Activated T-cell treated with anti-CD3 and anti-CD28 coated beads, Interleukin-2, amount 50 U/mL, for 72 hours (primary cell): ENCODE measurements at regions not wholly inside any gene's neighbourhood (a gene's known extent, or its start where the extent isn't known, plus 50 kb on each side); places are given as distances from the start of the nearest gene placed in this dataset.
"Not testable (repeated sequence)": the region's sequence is repeated elsewhere in the genome, so short reads cannot be mapped to it uniquely, and the experiment has no call there.

Source experiments
- ATAC-seq, 2 donors: fragments of 150-1000 bp; cut with Tn5 transposase; replicated peaks in 1 of 2; 2 replicates each; pipeline ENCODE4 v1.10.0; 2021; ENCODE audit warnings: moderate library complexity in 2 of 2, mild to moderate bottlenecking in 1 of 2
- DNase-seq, 2 donors: peaks; one replicate each; pipeline ENCODE4 v3.0.0; 2021 to 2022; ENCODE audit warnings: mixed read lengths in 1 of 2
- H3K27ac Mint-ChIP-seq: one replicate; pipeline ENCODE4 v1.8.0; 2022; ENCODE audit warnings: mild to moderate bottlenecking, moderate library complexity, mixed read lengths
- H3K27me3 Mint-ChIP-seq: one replicate; pipeline ENCODE4 v1.8.0; 2022; ENCODE audit warnings: low read depth, mixed read lengths
- H3K36me3 Mint-ChIP-seq, 2 donors: one replicate each; pipeline ENCODE4 v1.8.0; 2022; ENCODE audit warnings: mixed read lengths in 2 of 2, mild to moderate bottlenecking in 1 of 2; ENCODE audit not compliant: insufficient read depth in 2 of 2
- H3K4me1 Mint-ChIP-seq: one replicate; pipeline ENCODE4 v1.8.0; 2022; ENCODE audit warnings: low read depth, mixed read lengths
- H3K4me3 Mint-ChIP-seq, 2 donors: one replicate each; pipeline ENCODE4 v1.8.0; 2022; ENCODE audit warnings: mild to moderate bottlenecking in 2 of 2, mixed read lengths in 2 of 2, moderate library complexity in 2 of 2
- H3K9me3 Mint-ChIP-seq, 2 donors: one replicate each; pipeline ENCODE4 v1.8.0; 2022; ENCODE audit warnings: mixed read lengths in 2 of 2

- no peaks in the 10 kb centered on the region for H3K27me3 Mint-ChIP-seq
- no peak for DNase-seq
- H3K36me3 Mint-ChIP-seq: no peaks in the 10 kb centered on the region
- H3K9me3 Mint-ChIP-seq: peaks cover 6 to 13% of the 10 kb centered on the region in 2 donors
- H3K4me1 Mint-ChIP-seq: no peaks in the 10 kb centered on the region
- no peak overlapping the region for H3K27ac Mint-ChIP-seq
- no peak for ATAC-seq
- no peak overlapping the region for H3K4me3 Mint-ChIP-seq
Measured at GRCh38 chr4:66034671-66035070, 364.4 kb upstream of the EPHA5 start.

- Mint-ChIP-seq H3K27me3 (no peaks in the 10 kb centered on the region), H3K4me3 (no peak overlapping the region), H3K9me3 (peaks cover 6 to 13% of the 10 kb centered on the region in 2 donors), H3K27ac (no peak overlapping the region), H3K36me3 (no peaks in the 10 kb centered on the region), H3K4me1 (no peaks in the 10 kb centered on the region)
- no peak for DNase-seq
- no peak for ATAC-seq
Measured at GRCh38 chr4:66034262-66034661, 364.0 kb upstream of the EPHA5 start.

GRCh38 chr4:66032571-66032970, 362.3 kb upstream of the EPHA5 start:
- no peaks in the 10 kb centered on the region for H3K36me3 Mint-ChIP-seq
- H3K9me3 Mint-ChIP-seq: peaks cover 7 to 15% of the 10 kb centered on the region in 2 donors
- H3K4me3 Mint-ChIP-seq: no peak overlapping the region
- H3K27me3 Mint-ChIP-seq: no peaks in the 10 kb centered on the region
- no peak for DNase-seq
- no peak overlapping the region for H3K27ac Mint-ChIP-seq
- H3K4me1 Mint-ChIP-seq: no peaks in the 10 kb centered on the region
- no peak for ATAC-seq

GRCh38 chr4:66028668-66029067, 358.4 kb upstream of the EPHA5 start:
- Mint-ChIP-seq H3K4me3 (no peak overlapping the region), H3K9me3 (peaks cover 9 to 23% of the 10 kb centered on the region in 2 donors), H3K27ac (no peak overlapping the region), H3K36me3 (peaks cover 0 to 2% of the 10 kb centered on the region in 2 donors), H3K27me3 (no peaks in the 10 kb centered on the region), H3K4me1 (no peaks in the 10 kb centered on the region)
- DNase-seq (no peak), ATAC-seq (no peak)

- Mint-ChIP-seq H3K9me3 (peaks cover 13 to 21% of the 10 kb centered on the region in 2 donors), H3K27me3 (no peaks in the 10 kb centered on the region), H3K27ac (no peak overlapping the region), H3K36me3 (peaks cover 0 to 2% of the 10 kb centered on the region in 2 donors), H3K4me3 (no peak overlapping the region), H3K4me1 (no peaks in the 10 kb centered on the region)
- DNase-seq (no peak), ATAC-seq (no peak)
Measured at GRCh38 chr4:66023061-66023460, 352.8 kb upstream of the EPHA5 start.

GRCh38 chr4:66017671-66018070, 347.4 kb upstream of the EPHA5 start:
- DNase-seq: no peak
- H3K27ac Mint-ChIP-seq: no peak overlapping the region
- no peaks in the 10 kb centered on the region for H3K4me1 Mint-ChIP-seq
- no peak for ATAC-seq
- H3K4me3 Mint-ChIP-seq: no peak overlapping the region
- no peaks in the 10 kb centered on the region for H3K27me3 Mint-ChIP-seq
- peaks cover 1 to 3% of the 10 kb centered on the region in 2 donors for H3K36me3 Mint-ChIP-seq
- peaks cover 20 to 21% of the 10 kb centered on the region in 2 donors for H3K9me3 Mint-ChIP-seq

GRCh38 chr4:66016240-66016639, 346.0 kb upstream of the EPHA5 start:
- Mint-ChIP-seq H3K9me3 (peaks cover 25% of the 10 kb centered on the region in 2 donors), H3K4me1 (no peaks in the 10 kb centered on the region)

GRCh38 chr4:66014146-66014765, 344.0 kb upstream of the EPHA5 start:
- no peak for ATAC-seq
- Mint-ChIP-seq H3K4me3 (no peak overlapping the region), H3K27me3 (no peaks in the 10 kb centered on the region), H3K27ac (no peak overlapping the region), H3K9me3 (peaks cover 21 to 29% of the 10 kb centered on the region in 2 donors), H3K36me3 (peaks cover 6 to 8% of the 10 kb centered on the region in 2 donors), H3K4me1 (no peaks in the 10 kb centered on the region)
- no peak for DNase-seq

More at GRCh38 chr4:66016240-66016639, 346.0 kb upstream of the EPHA5 start:
- no peak overlapping the region for H3K4me3 Mint-ChIP-seq
- no peaks in the 10 kb centered on the region for H3K27me3 Mint-ChIP-seq
- DNase-seq (no peak), ATAC-seq (no peak)
- H3K36me3 Mint-ChIP-seq: peaks cover 5 to 6% of the 10 kb centered on the region in 2 donors
- no peak overlapping the region for H3K27ac Mint-ChIP-seq

GRCh38 chr4:66000510-66001117, 330.3 kb upstream of the EPHA5 start:
- Mint-ChIP-seq H3K27me3 (no peaks in the 10 kb centered on the region), H3K9me3 (peaks cover 9 to 10% of the 10 kb centered on the region in 2 donors), H3K27ac (no peak overlapping the region), H3K36me3 (peaks cover 0 to 2% of the 10 kb centered on the region in 2 donors), H3K4me1 (no peaks in the 10 kb centered on the region), H3K4me3 (no peak overlapping the region)
- ATAC-seq (no peak), DNase-seq (no peak)

- H3K4me1 Mint-ChIP-seq: no peaks in the 10 kb centered on the region
- ATAC-seq (no peak), DNase-seq (no peak)
- no peak overlapping the region for H3K4me3 Mint-ChIP-seq
- H3K9me3 Mint-ChIP-seq: peaks cover 7 to 10% of the 10 kb centered on the region in 2 donors
- H3K36me3 Mint-ChIP-seq: peaks cover 0 to 2% of the 10 kb centered on the region in 2 donors
- H3K27me3 Mint-ChIP-seq: no peaks in the 10 kb centered on the region
- H3K27ac Mint-ChIP-seq: no peak overlapping the region
Measured at GRCh38 chr4:65999518-65999871, 329.2 kb upstream of the EPHA5 start.

- not testable (repeated sequence) for H3K9me3 Mint-ChIP-seq, H3K4me1 Mint-ChIP-seq, H3K27ac Mint-ChIP-seq, H3K4me3 Mint-ChIP-seq, ATAC-seq, DNase-seq, H3K36me3 Mint-ChIP-seq, H3K27me3 Mint-ChIP-seq
Measured at GRCh38 chr4:65998807-65999517, 328.7 kb upstream of the EPHA5 start.

- H3K27ac Mint-ChIP-seq: no peak overlapping the region
- ATAC-seq: no peak
- peaks cover 8 to 11% of the 10 kb centered on the region in 2 donors for H3K9me3 Mint-ChIP-seq
- H3K4me3 Mint-ChIP-seq: no peak overlapping the region
- no peaks in the 10 kb centered on the region for H3K4me1 Mint-ChIP-seq
- H3K27me3 Mint-ChIP-seq: no peaks in the 10 kb centered on the region
- DNase-seq: no peak
- H3K36me3 Mint-ChIP-seq: no peaks in the 10 kb centered on the region
Measured at GRCh38 chr4:65983061-65983460, 312.8 kb upstream of the EPHA5 start.

- peaks cover 0 to 2% of the 10 kb centered on the region in 2 donors for H3K36me3 Mint-ChIP-seq
- no peak for DNase-seq
- ATAC-seq: no peak
- H3K27ac Mint-ChIP-seq: no peak overlapping the region
- peaks cover 6 to 11% of the 10 kb centered on the region in 2 donors for H3K9me3 Mint-ChIP-seq
- no peaks in the 10 kb centered on the region for H3K27me3 Mint-ChIP-seq
- H3K4me3 Mint-ChIP-seq: no peak overlapping the region
- H3K4me1 Mint-ChIP-seq: no peaks in the 10 kb centered on the region
Measured at GRCh38 chr4:65976287-65976686, 306.0 kb upstream of the EPHA5 start.
